ENCODE measurements at regions not wholly inside any gene's neighbourhood (a gene's known extent, or its start where the extent isn't known, plus 50 kb on each side); places are given as distances from the start of the nearest gene placed in this dataset.
"Not testable (repeated sequence)": the region's sequence is repeated elsewhere in the genome, so short reads cannot be mapped to it uniquely, and the experiment has no call there.

DNA sequence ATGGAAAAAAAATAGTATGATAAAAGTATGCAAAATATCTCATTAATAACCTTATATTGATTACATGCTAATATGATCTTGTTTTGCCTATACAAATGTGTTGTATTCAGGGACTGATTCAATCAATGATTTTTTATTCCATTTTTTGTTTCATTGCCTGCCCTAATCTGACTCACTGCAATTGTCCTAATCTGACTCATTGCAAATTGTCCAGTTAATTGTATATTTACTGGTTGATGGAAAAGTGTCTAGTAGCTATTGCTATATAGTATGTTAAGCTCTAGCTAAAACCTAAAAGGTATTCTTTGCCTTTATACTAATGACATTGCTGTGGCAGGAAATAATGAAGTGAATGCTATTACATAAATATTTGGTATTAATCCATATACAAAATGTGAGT, 728.9 kb upstream of the ZP4 start:
- no peaks in the 10 kb centered on the region for H3K36me3 ChIP-seq

DNA sequence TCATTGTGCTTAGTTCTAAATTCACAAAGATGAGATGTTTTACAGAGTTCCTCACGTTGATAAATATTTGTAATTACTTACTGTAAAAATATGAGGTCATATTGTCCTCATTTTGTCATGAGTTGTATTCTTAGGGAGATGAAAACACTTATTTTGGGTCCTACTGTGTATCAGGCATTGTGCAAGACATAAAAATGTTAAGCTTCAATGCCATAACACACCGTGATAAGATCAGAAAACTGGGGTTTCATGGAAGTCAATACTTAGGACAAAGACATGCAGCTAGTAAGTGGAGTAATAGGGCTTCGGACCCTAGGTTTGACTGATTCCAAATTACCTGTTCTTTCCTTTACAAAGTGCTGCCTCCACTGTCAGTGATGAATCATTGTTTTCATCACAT, 720.7 kb upstream of the ZP4 start:
- no peaks in the 10 kb centered on the region for H3K27me3 ChIP-seq
- no peaks in the 10 kb centered on the region for H3K36me3 ChIP-seq
- no peaks in the 10 kb centered on the region for H3K4me1 ChIP-seq (ENCODE audit: control insufficient read depth in 1 of 2, insufficient read depth in 1 of 2, low read depth in 1 of 2, low read length in 1 of 2)
- TF ChIP-seq, protein P1, sequence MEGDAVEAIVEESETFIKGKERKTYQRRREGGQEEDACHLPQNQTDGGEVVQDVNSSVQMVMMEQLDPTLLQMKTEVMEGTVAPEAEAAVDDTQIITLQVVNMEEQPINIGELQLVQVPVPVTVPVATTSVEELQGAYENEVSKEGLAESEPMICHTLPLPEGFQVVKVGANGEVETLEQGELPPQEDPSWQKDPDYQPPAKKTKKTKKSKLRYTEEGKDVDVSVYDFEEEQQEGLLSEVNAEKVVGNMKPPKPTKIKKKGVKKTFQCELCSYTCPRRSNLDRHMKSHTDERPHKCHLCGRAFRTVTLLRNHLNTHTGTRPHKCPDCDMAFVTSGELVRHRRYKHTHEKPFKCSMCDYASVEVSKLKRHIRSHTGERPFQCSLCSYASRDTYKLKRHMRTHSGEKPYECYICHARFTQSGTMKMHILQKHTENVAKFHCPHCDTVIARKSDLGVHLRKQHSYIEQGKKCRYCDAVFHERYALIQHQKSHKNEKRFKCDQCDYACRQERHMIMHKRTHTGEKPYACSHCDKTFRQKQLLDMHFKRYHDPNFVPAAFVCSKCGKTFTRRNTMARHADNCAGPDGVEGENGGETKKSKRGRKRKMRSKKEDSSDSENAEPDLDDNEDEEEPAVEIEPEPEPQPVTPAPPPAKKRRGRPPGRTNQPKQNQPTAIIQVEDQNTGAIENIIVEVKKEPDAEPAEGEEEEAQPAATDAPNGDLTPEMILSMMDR (IDR thresholded peaks at IDR 0.05): no peak
- no peak overlapping the region for H3K27ac ChIP-seq
- H3K9me3 ChIP-seq: no peaks in the 10 kb centered on the region
- H3K4me3 ChIP-seq (ENCODE audit: low read depth in 1 of 2, low read length in 1 of 2): no peak overlapping the region

More for the DNA sequence above, 728.9 kb upstream of the ZP4 start:
- TF ChIP-seq, protein P1 (IDR thresholded peaks at IDR 0.05): no peak
- Histone ChIP-seq H3K27ac (no peak overlapping the region), H3K4me1 (ENCODE audit: control insufficient read depth in 1 of 2, insufficient read depth in 1 of 2, low read depth in 1 of 2, low read length in 1 of 2) (no peaks in the 10 kb centered on the region), H3K4me3 (ENCODE audit: low read depth in 1 of 2, low read length in 1 of 2) (no peak overlapping the region), H3K27me3 (no peaks in the 10 kb centered on the region), H3K9me3 (no peaks in the 10 kb centered on the region)

DNA sequence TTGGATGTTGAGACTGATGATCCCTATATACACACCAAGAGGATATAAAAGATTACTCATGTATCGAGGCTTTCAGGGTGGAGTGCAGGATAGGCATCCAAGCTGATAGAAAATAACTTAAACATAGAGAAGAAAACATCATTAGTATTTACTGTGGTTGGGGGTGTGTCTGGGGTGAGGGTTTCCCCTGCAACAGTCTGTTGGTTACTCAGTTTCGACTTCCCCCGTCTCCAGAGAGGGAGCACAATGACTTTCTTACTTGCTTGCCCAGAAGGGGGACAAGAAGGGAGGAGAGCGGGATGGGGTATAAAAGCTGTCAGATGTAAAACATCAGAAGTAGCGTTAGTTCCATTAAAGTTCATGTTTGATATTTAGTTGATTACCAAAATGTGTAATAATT, 717.4 kb upstream of the ZP4 start:
- TF ChIP-seq, protein P1 (IDR thresholded peaks at IDR 0.05): no peak

DNA sequence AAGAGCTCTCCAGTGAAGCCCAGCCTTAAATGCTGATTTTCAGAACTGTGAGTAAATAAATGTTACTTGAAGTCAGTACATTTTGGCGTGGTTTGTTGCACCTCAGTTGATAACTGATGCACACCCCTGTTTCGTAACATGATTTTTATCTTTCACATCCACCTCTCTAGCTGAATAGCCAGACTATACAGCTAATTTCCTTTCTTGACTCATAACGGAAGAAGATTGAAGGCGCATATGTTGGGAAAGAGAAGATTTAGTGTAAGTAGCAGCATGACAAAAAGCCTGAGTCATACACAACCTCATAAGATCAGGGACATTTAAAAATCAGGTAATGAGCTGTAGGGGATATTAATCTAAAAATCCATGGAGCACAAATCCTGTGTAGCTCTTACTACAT, 716.2 kb upstream of the ZP4 start:
- Histone ChIP-seq H3K36me3 (no peaks in the 10 kb centered on the region), H3K4me1 (ENCODE audit: control insufficient read depth in 1 of 2, insufficient read depth in 1 of 2, low read depth in 1 of 2, low read length in 1 of 2) (no peaks in the 10 kb centered on the region), H3K27me3 (no peaks in the 10 kb centered on the region), H3K9me3 (no peaks in the 10 kb centered on the region), H3K27ac (no peak overlapping the region), H3K4me3 (ENCODE audit: low read depth in 1 of 2, low read length in 1 of 2) (no peak overlapping the region)
- TF ChIP-seq, protein P1 (IDR thresholded peaks at IDR 0.05): no peak

More for the DNA sequence above, 717.4 kb upstream of the ZP4 start:
- H3K4me1 ChIP-seq (ENCODE audit: control insufficient read depth in 1 of 2, insufficient read depth in 1 of 2, low read depth in 1 of 2, low read length in 1 of 2): no peaks in the 10 kb centered on the region
- H3K4me3 ChIP-seq (ENCODE audit: low read depth in 1 of 2, low read length in 1 of 2): no peak overlapping the region
- no peaks in the 10 kb centered on the region for H3K27me3 ChIP-seq
- H3K36me3 ChIP-seq: no peaks in the 10 kb centered on the region
- H3K27ac ChIP-seq: no peak overlapping the region
- H3K9me3 ChIP-seq: no peaks in the 10 kb centered on the region

DNA sequence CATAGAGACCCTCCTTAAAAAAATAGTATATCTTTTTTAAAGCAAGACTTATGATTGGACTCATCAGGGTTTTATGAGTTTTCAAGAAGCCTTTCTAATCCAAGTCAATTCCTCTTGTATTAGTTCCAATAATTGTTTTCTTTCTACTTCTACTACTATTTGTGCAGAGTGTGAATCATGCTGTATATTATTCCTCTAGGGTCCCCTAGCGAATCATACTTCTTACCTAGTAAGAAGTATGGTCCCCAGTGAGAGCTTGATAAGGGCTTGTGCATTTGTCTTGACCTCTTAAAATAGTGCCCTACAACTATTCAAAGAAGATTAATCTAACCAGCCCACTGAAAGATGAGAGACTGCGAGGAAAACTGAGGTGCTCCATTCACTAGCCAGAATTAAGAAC, 715.7 kb upstream of the ZP4 start:
- Histone ChIP-seq H3K27ac (no peak overlapping the region), H3K27me3 (no peaks in the 10 kb centered on the region), H3K4me3 (ENCODE audit: low read depth in 1 of 2, low read length in 1 of 2) (no peak overlapping the region), H3K9me3 (no peaks in the 10 kb centered on the region), H3K36me3 (no peaks in the 10 kb centered on the region), H3K4me1 (ENCODE audit: control insufficient read depth in 1 of 2, insufficient read depth in 1 of 2, low read depth in 1 of 2, low read length in 1 of 2) (no peaks in the 10 kb centered on the region)
- TF ChIP-seq, protein P1 (IDR thresholded peaks at IDR 0.05): no peak

DNA sequence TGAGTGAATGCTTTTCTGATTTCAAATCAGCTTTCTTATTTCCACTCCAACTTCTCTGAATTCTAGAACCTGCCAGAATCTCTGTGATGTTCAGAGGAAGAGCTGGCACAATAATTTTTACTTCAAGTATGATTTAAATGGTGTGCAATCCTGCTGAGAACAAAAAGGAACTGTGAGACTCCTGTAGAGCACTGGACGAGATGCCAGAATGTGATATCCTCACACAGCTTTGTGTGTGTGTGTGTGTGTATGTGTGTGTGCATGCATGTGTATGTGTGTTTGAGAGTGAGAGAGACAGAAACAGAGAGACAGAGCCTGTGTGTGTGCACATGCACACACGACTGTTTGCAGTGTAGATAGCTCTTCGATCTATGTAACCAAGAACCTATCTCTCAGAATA, 713.6 kb upstream of the ZP4 start:
- no peaks in the 10 kb centered on the region for H3K36me3 ChIP-seq
- TF ChIP-seq, protein P1 (IDR thresholded peaks at IDR 0.05): no peak
- no peak overlapping the region for H3K4me3 ChIP-seq (ENCODE audit: low read depth in 1 of 2, low read length in 1 of 2)
- no peak overlapping the region for H3K27ac ChIP-seq
- no peaks in the 10 kb centered on the region for H3K4me1 ChIP-seq (ENCODE audit: control insufficient read depth in 1 of 2, insufficient read depth in 1 of 2, low read depth in 1 of 2, low read length in 1 of 2)
- H3K27me3 ChIP-seq: no peaks in the 10 kb centered on the region
- no peaks in the 10 kb centered on the region for H3K9me3 ChIP-seq

DNA sequence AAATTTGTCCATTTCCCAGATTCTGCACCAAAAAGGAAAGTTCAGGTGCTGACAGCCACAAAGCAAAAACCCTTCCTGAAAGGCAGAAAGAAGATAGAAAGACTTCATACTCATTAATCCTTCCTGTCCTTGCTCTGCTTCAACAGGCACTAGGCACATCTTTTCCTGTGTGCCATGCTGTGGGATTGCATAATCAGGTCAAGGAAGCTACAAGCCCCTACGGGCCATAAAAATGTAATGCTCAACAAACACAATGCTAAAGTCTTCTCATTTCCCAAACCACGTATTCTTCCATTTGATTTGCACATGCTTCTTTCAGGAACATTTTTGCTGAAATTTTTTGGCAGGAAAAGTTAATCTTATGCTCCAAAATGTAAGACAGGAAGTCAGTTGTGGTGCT, 710.9 kb upstream of the ZP4 start:
- H3K4me1 ChIP-seq (ENCODE audit: control insufficient read depth in 1 of 2, insufficient read depth in 1 of 2, low read depth in 1 of 2, low read length in 1 of 2); H3K4me3 ChIP-seq (ENCODE audit: low read depth in 1 of 2, low read length in 1 of 2); H3K9me3 ChIP-seq; H3K36me3 ChIP-seq; H3K27me3 ChIP-seq; H3K27ac ChIP-seq: not testable (repeated sequence)

All from neutrophil (primary cell).